Gastrocnemius medialis (tissue), 4 donors: ENCODE measurements at regions not wholly inside any gene's neighbourhood (a gene's known extent, or its start where the extent isn't known, plus 50 kb on each side); places are given as distances from the start of the nearest gene placed in this dataset.

ENCODE experiments used
- ATAC-seq, 2 donors: fragments of 150-250 bp; one replicate each; pipeline ENCODE4 v1.9.1; 2016
- DNase-seq, 2 donors: peaks; one replicate each; pipeline ENCODE4 v3.0.0-alpha.2; 2019
- H3K27ac ChIP-seq, 4 donors: fragments of 200-600 bp; sonication (generic); 1 replicate in 1 of 4; 2 replicates in 3 of 4; pipeline ENCODE4 v1.5.1; 2016 to 2018; ENCODE audit warnings: mild to moderate bottlenecking in 2 of 4, moderate library complexity in 1 of 4
- H3K27me3 ChIP-seq, 3 donors: fragments of 200-600 bp; sonication (generic) in 2 of 3; 1 replicate in 1 of 3; 2 replicates in 2 of 3; pipeline versions ENCODE4 v1.5.1 to v1.6.0; 2016 to 2019; ENCODE audit warnings: mild to moderate bottlenecking in 1 of 3, moderate library complexity in 1 of 3
- H3K36me3 ChIP-seq, 2 donors: fragments of 200-600 bp; sonication (generic) in 1 of 2; one replicate each; pipeline ENCODE4 v1.5.1; 2017 to 2018
- H3K4me1 ChIP-seq, 2 donors: fragments of 200-600 bp; sonication (generic) in 1 of 2; one replicate each; pipeline ENCODE4 v1.5.1; 2016 to 2017; ENCODE audit warnings: mild to moderate bottlenecking in 2 of 2
- H3K4me3 ChIP-seq, 4 donors: fragments of 200-600 bp; sonication (generic) in 3 of 4; 1 replicate in 1 of 4; 2 replicates in 3 of 4; pipeline ENCODE4 v1.5.1; 2016 to 2019; ENCODE audit warnings: mild to moderate bottlenecking in 2 of 4
- H3K9me3 ChIP-seq, 3 donors: fragments of 200-600 bp; sonication (generic) in 2 of 3; 1 replicate in 1 of 3; 2 replicates in 2 of 3; pipeline ENCODE4 v1.5.1; 2016 to 2019
- CTCF ChIP-seq, 5 experiments: fragments of 450-650 bp in 3 of 5; fragments of 200-600 bp in 2 of 5; sonication (generic) in 2 of 5; IDR thresholded peaks in 4 of 5; conservative IDR thresholded peaks in 1 of 5; 1 replicate in 4 of 5; 2 replicates in 1 of 5; pipeline ENCODE4 v1.5.1; 2016 to 2019; ENCODE audit warnings: antibody characterized with exemption in 5 of 5, mild to moderate bottlenecking in 3 of 5, moderate library complexity in 3 of 5
- POLR2A ChIP-seq, 2 donors: fragments of 450-650 bp; IDR thresholded peaks; one replicate each; pipeline ENCODE4 v1.6.1; 2017; ENCODE audit warnings: antibody characterized with exemption in 2 of 2, mild to moderate bottlenecking in 2 of 2, moderate library complexity in 2 of 2
- in situ Hi-C, 4 donors: fragments of 200-750 bp; cut with MboI; loops; one replicate each; pipeline versions ENCODE4 v1.15.0 to v1.8.0; 2017; ENCODE audit warnings: low sequenced_read_pairs in 4 of 4
- intact Hi-C: fragments of 100-400 bp; cut with DNase I; formaldehyde crosslinking; loops from one replicate; pipeline ENCODE4 v1.15.1; 2023; ENCODE audit warnings: low total_unique reads

DNA sequence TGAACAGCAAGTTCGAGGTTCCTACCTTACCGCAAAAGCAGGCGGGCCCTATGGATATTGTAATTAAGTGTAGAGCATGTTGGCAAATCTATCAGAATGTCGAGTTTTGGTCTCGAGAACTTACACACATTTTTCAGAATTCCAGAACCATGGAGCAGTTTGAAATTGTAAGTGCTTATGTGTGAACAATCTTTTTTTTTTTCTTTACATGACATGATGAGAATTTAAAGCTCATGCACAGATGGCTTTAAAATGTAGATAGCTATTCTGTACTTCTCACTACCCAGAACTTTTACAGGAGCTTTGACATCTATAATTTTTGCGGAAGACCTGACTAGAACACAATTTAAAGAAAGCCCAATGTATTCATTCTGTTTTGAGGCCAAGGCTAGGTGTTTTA is 117.8 kb upstream of the RSPO3 start:
- intact Hi-C loops (no loop called here), in situ Hi-C loops (no loop called here)

GRCh38 chr6:127013865-127014264 is 104.6 kb upstream of the RSPO3 start:
- intact Hi-C loops (no loop called here), in situ Hi-C loops (no loop called here)
- Histone ChIP-seq H3K4me1 (peaks cover 0 to 4% of the 10 kb centered on the region in 2 donors), H3K9me3 (no peaks in the 10 kb centered on the region), H3K36me3 (no peaks in the 10 kb centered on the region), H3K27me3 (no peaks in the 10 kb centered on the region), H3K27ac (no peak overlapping the region), H3K4me3 (no peak overlapping the region)
- DNase-seq (no peak), ATAC-seq (no peak)
- no peak for TF ChIP-seq CTCF (IDR thresholded peaks at IDR 0.05 in 4 of 5, conservative IDR thresholded peaks at IDR 0.05 in 1 of 5)
- TF ChIP-seq POLR2A (IDR thresholded peaks at IDR 0.05), result no peak

More for the DNA sequence above, 117.8 kb upstream of the RSPO3 start:
- no peak for DNase-seq
- Histone ChIP-seq H3K36me3 (no peaks in the 10 kb centered on the region), H3K27ac (no peak overlapping the region), H3K4me1 (no peaks in the 10 kb centered on the region), H3K9me3 (no peaks in the 10 kb centered on the region), H3K27me3 (no peaks in the 10 kb centered on the region), H3K4me3 (no peak overlapping the region)
- ATAC-seq, result no peak
- no peak for TF ChIP-seq POLR2A (IDR thresholded peaks at IDR 0.05)
- TF ChIP-seq CTCF (IDR thresholded peaks at IDR 0.05 in 4 of 5, conservative IDR thresholded peaks at IDR 0.05 in 1 of 5), result no peak

DNA sequence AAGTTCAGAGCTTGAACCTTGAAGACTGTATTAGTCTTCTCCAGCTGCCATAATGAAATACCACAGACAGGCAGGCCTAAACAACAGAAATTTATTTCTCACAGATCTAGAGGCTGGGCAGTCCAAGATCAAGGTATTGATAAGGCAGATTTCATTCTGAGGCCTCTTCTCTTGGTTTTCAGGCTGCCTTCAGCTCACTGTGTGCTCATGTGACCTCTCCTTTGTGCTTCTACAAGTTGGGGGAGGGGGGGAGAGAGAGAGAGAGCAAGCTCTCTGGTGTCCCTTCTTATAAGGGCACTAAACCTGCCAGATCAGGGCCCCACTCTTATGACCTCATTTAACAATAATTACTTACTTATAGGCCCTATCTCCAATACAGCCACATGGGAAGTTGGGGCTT is 102.6 kb upstream of the RSPO3 start:
- DNase-seq (no peak), ATAC-seq (no peak)
- Histone ChIP-seq H3K27me3 (no peaks in the 10 kb centered on the region), H3K27ac (no peak overlapping the region), H3K4me1 (peaks cover 0 to 4% of the 10 kb centered on the region in 2 donors), H3K36me3 (no peaks in the 10 kb centered on the region), H3K4me3 (no peak overlapping the region), H3K9me3 (no peaks in the 10 kb centered on the region)
- in situ Hi-C loops (no loop called here), intact Hi-C loops (no loop called here)
- TF ChIP-seq CTCF (IDR thresholded peaks at IDR 0.05 in 4 of 5, conservative IDR thresholded peaks at IDR 0.05 in 1 of 5) (no peak), POLR2A (IDR thresholded peaks at IDR 0.05) (no peak)

- no peaks in the 10 kb centered on the region for H3K9me3 ChIP-seq
- no peaks in the 10 kb centered on the region for H3K36me3 ChIP-seq
- no peak overlapping the region for H3K4me3 ChIP-seq
- ATAC-seq (no peak), DNase-seq (no peak)
- peaks cover 0 to 4% of the 10 kb centered on the region in 2 donors for H3K4me1 ChIP-seq
- in situ Hi-C loops, result no loop called here
- H3K27me3 ChIP-seq, result no peaks in the 10 kb centered on the region
- H3K27ac ChIP-seq, result no peak overlapping the region
- TF ChIP-seq CTCF (IDR thresholded peaks at IDR 0.05 in 4 of 5, conservative IDR thresholded peaks at IDR 0.05 in 1 of 5) (no peak), POLR2A (IDR thresholded peaks at IDR 0.05) (no peak)
- intact Hi-C loops, result no loop called here
These were observed 98.6 kb upstream of the RSPO3 start for GRCh38 chr6:127019828-127020227.

DNA sequence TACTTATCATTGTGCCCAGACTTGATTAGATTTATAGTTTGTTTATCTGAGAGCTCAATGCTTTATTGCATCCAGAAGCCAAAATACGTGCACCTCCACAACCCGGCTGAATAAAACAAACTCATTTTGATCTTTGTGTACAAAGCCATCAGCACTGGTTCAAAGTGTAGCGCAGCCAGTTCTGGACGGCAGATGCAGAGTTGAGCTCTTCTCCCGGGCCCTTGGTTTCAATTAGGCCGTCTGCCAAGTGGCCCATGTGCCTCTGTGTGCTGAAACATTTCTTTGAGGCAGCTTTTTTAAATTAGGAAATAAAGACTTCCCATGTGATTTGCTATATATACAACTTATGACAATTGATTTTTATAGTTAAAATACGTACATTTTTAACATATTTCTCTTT is 96.2 kb upstream of the RSPO3 start:
- DNase-seq, result no peak

More for the DNA sequence above, 96.2 kb upstream of the RSPO3 start:
- no peaks in the 10 kb centered on the region for H3K9me3 ChIP-seq
- H3K4me3 ChIP-seq, result no peak overlapping the region
- no peak for ATAC-seq
- H3K4me1 ChIP-seq, result peaks cover under 1 to 5% of the 10 kb centered on the region in 2 donors
- in situ Hi-C loops (no loop called here), intact Hi-C loops (no loop called here)
- TF ChIP-seq POLR2A (IDR thresholded peaks at IDR 0.05), result no peak
- no peak for TF ChIP-seq CTCF (IDR thresholded peaks at IDR 0.05 in 4 of 5, conservative IDR thresholded peaks at IDR 0.05 in 1 of 5)
- no peaks in the 10 kb centered on the region for H3K27me3 ChIP-seq
- no peaks in the 10 kb centered on the region for H3K36me3 ChIP-seq
- H3K27ac ChIP-seq, result no peak overlapping the region
